ENCODE measurements at regions not wholly inside any gene's neighbourhood (a gene's known extent, or its start where the extent isn't known, plus 50 kb on each side); places are given as distances from the start of the nearest gene placed in this dataset.

GRCh38 chr21:38956521-38956855 lies 150.8 kb downstream of the ETS2 start:
- TF ChIP-seq, protein P1, sequence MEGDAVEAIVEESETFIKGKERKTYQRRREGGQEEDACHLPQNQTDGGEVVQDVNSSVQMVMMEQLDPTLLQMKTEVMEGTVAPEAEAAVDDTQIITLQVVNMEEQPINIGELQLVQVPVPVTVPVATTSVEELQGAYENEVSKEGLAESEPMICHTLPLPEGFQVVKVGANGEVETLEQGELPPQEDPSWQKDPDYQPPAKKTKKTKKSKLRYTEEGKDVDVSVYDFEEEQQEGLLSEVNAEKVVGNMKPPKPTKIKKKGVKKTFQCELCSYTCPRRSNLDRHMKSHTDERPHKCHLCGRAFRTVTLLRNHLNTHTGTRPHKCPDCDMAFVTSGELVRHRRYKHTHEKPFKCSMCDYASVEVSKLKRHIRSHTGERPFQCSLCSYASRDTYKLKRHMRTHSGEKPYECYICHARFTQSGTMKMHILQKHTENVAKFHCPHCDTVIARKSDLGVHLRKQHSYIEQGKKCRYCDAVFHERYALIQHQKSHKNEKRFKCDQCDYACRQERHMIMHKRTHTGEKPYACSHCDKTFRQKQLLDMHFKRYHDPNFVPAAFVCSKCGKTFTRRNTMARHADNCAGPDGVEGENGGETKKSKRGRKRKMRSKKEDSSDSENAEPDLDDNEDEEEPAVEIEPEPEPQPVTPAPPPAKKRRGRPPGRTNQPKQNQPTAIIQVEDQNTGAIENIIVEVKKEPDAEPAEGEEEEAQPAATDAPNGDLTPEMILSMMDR (IDR thresholded peaks at IDR 0.05 in 8 of 11, conservative IDR thresholded peaks at IDR 0.05 in 3 of 11): no peak
- no peak for TF ChIP-seq POLR2AphosphoS5 (IDR thresholded peaks at IDR 0.05)
